Osteoblast (primary cell): ENCODE measurements at regions not wholly inside any gene's neighbourhood (a gene's known extent, or its start where the extent isn't known, plus 50 kb on each side); places are given as distances from the start of the nearest gene placed in this dataset.
A peak's percentile ranks its signal among the peaks of the same experiment; 100 is the strongest.

Experiments
- DNase-seq: peaks from one replicate; pipeline ENCODE4 v3.0.0; 2011; ENCODE audit warnings: low spot score, mixed read lengths; ENCODE audit not compliant: insufficient read length; ENCODE audit errors: missing footprints
- H2AFZ ChIP-seq: 2 replicates; pipeline ENCODE4 v1.6.0; 2011; ENCODE audit warnings: mild to moderate bottlenecking, low read length
- H3K27ac ChIP-seq: 2 replicates; pipeline ENCODE4 v1.5.1; 2011; ENCODE audit warnings: mild to moderate bottlenecking, low read depth, low read length, moderate library complexity
- H3K27me3 ChIP-seq: 2 replicates; pipeline ENCODE4 v1.6.0; 2012; ENCODE audit warnings: mild to moderate bottlenecking, control low read depth, inconsistent platforms, low read length, moderate library complexity; ENCODE audit not compliant: insufficient read depth
- H3K36me3 ChIP-seq: 2 replicates; pipeline ENCODE4 v1.5.1; 2011; ENCODE audit warnings: mild to moderate bottlenecking, low read length, control low read depth, moderate library complexity; ENCODE audit not compliant: insufficient read depth
- H3K4me1 ChIP-seq: 2 replicates; pipeline ENCODE4 v1.5.1; 2011; ENCODE audit warnings: mild to moderate bottlenecking, low read length, control low read depth, moderate library complexity; ENCODE audit not compliant: insufficient read depth
- H3K4me2 ChIP-seq: 2 replicates; pipeline ENCODE4 v1.6.0; 2011; ENCODE audit warnings: mild to moderate bottlenecking, low read length; ENCODE audit not compliant: insufficient read depth
- H3K4me3 ChIP-seq: fragments of 200-600 bp; sonication (generic); 3 replicates; pipeline ENCODE4 v1.5.1; 2012; ENCODE audit warnings: mild to moderate bottlenecking, low read length, inconsistent platforms; ENCODE audit not compliant: insufficient read depth
- H3K79me2 ChIP-seq: 2 replicates; pipeline ENCODE4 v1.6.0; 2012; ENCODE audit warnings: mild to moderate bottlenecking, low read length, control low read depth, inconsistent platforms; ENCODE audit not compliant: insufficient read depth
- H3K9me3 ChIP-seq: 2 replicates; pipeline ENCODE4 v1.5.1; 2011; ENCODE audit warnings: low read depth, low read length, control low read depth
- H4K20me1 ChIP-seq: 2 replicates; pipeline ENCODE4 v1.6.0; 2012; ENCODE audit warnings: mild to moderate bottlenecking, low read length, control low read depth; ENCODE audit not compliant: insufficient read depth
- TF ChIP-seq, protein P1 (sequence below): IDR thresholded peaks from 2 replicates; pipeline ENCODE4 v1.5.1; 2011; ENCODE audit warnings: mild to moderate bottlenecking, low read depth, low read length, moderate library complexity; ENCODE audit errors: extremely low read depth

DNA sequence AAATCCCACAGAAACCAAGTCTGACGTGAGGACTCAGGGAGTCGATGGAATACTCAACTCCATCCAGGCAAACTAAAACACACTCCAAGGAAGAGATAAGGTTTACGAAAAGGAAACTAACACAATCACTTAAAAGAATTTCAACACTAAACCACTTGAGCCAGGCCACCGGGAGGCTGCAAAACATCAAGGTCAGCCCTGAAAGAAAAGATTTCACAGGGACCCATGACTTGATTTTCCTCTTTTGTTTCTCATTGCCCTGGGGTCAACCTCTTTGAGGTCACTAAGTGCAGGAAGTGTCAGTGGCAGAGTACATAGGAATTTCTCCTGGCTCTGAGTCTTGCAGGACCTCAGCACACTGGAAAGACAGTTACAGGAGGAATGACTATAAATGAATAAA, 77.8 kb upstream of the TARS1 start:
- Histone ChIP-seq H3K79me2 (no peaks in the 10 kb centered on the region), H3K4me3 (no peak overlapping the region), H3K36me3 (no peaks in the 10 kb centered on the region), H4K20me1 (no peaks in the 10 kb centered on the region), H3K9me3 (no peaks in the 10 kb centered on the region), H3K27ac (peak overlapping the region; percentile 63), H3K4me2 (peak overlapping the region; percentile 49), H3K4me1 (peaks cover 7% of the 10 kb centered on the region), H2AFZ (peak overlapping the region; percentile 62), H3K27me3 (no peaks in the 10 kb centered on the region)
- no peak for DNase-seq
- TF ChIP-seq, protein P1, sequence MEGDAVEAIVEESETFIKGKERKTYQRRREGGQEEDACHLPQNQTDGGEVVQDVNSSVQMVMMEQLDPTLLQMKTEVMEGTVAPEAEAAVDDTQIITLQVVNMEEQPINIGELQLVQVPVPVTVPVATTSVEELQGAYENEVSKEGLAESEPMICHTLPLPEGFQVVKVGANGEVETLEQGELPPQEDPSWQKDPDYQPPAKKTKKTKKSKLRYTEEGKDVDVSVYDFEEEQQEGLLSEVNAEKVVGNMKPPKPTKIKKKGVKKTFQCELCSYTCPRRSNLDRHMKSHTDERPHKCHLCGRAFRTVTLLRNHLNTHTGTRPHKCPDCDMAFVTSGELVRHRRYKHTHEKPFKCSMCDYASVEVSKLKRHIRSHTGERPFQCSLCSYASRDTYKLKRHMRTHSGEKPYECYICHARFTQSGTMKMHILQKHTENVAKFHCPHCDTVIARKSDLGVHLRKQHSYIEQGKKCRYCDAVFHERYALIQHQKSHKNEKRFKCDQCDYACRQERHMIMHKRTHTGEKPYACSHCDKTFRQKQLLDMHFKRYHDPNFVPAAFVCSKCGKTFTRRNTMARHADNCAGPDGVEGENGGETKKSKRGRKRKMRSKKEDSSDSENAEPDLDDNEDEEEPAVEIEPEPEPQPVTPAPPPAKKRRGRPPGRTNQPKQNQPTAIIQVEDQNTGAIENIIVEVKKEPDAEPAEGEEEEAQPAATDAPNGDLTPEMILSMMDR, result no peak

DNA sequence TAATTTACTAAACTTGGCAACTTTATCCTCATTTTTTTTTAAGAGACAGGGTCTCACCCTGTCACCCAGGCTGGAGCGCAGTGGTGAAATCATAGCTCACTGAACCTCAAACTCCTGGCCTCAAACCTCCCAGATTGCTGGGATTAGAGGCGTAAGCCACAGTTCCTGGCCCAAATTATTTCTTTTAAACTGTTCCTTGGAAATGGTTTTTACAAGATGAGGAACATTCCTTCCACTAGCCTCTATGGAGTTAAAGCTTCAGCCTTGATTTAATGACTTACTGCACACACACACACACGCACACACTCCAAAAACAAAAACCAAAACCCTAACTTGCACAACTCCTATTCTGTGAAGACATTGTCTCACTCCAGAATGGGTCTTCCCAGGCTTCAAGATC, 77.2 kb upstream of the TARS1 start:
- Histone ChIP-seq H3K4me1 (peaks cover 7% of the 10 kb centered on the region), H3K27ac (peak overlapping the region; percentile 63), H4K20me1 (no peaks in the 10 kb centered on the region), H3K36me3 (no peaks in the 10 kb centered on the region), H3K4me2 (no peak overlapping the region), H3K79me2 (no peaks in the 10 kb centered on the region), H3K9me3 (no peaks in the 10 kb centered on the region), H3K4me3 (no peak overlapping the region), H2AFZ (no peak overlapping the region), H3K27me3 (no peaks in the 10 kb centered on the region)
- TF ChIP-seq, protein P1, result no peak
- DNase-seq, result no peak

DNA sequence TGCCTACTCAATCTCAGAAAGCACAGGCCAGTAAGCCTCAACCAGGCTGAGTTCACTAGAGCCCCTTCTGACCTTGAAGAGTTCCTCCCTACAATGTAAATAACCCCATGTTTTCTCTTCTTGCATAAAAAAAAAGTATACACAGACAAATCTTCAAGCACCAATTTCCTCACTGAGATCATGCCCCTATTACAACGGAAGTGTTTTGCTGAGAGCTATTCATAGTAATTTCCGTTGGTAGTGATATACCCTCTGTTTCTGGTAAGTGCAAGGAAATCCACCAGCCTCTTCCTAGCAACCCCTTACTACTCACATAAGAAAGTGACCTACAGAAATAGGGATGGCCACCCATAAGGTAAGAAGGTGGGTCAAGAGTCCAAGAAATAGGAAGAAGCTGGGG, 76.4 kb upstream of the TARS1 start:
- DNase-seq, result no peak
- no peak overlapping the region for H3K4me2 ChIP-seq
- no peaks in the 10 kb centered on the region for H3K27me3 ChIP-seq
- no peaks in the 10 kb centered on the region for H3K36me3 ChIP-seq
- H3K27ac ChIP-seq, result no peak overlapping the region
- H3K79me2 ChIP-seq, result no peaks in the 10 kb centered on the region
- TF ChIP-seq, protein P1, result no peak
- no peaks in the 10 kb centered on the region for H3K9me3 ChIP-seq
- no peak overlapping the region for H3K4me3 ChIP-seq
- H2AFZ ChIP-seq, result peak overlapping the region; percentile 12
- H4K20me1 ChIP-seq, result no peaks in the 10 kb centered on the region
- peaks cover 10% of the 10 kb centered on the region for H3K4me1 ChIP-seq

DNA sequence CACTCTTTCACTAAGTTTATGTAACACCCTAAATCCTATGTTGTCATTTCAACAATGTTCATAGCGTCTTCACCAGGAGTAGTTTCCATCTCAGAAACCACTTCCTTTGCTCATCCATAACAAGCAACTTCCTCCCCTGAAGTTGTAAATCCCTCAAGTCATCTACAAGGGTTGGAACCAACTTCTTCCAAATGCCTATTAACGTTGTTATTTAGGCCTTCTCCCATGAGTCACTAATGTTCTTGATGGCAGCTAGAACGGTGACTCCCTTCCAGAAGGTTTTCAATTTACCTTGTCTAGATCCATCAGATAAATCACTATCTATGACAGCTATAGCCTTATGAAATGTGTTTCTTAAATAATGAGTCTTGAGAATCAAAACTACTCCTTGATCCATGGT, 73.3 kb upstream of the TARS1 start:
- TF ChIP-seq, protein P1, result no peak
- Histone ChIP-seq H3K9me3 (no peaks in the 10 kb centered on the region), H3K27me3 (no peaks in the 10 kb centered on the region), H2AFZ (no peak overlapping the region), H3K79me2 (no peaks in the 10 kb centered on the region), H3K27ac (no peak overlapping the region), H4K20me1 (no peaks in the 10 kb centered on the region), H3K4me1 (peaks cover 33% of the 10 kb centered on the region), H3K4me2 (no peak overlapping the region), H3K36me3 (no peaks in the 10 kb centered on the region), H3K4me3 (no peak overlapping the region)
- no peak for DNase-seq
